ENCODE measurements at regions not wholly inside any gene's neighbourhood (a gene's known extent, or its start where the extent isn't known, plus 50 kb on each side); places are given as distances from the start of the nearest gene placed in this dataset.

- Histone ChIP-seq H3K4me2 (ENCODE audit: low read length) (no peak overlapping the region), H3K36me3 (ENCODE audit: control insufficient read depth, low read length) (no peaks in the 10 kb centered on the region), H3K4me3 (ENCODE audit: low read length) (no peak overlapping the region), H4K20me1 (ENCODE audit: control insufficient read depth, insufficient read depth, low read depth, low read length) (no peaks in the 10 kb centered on the region), H3K27ac (ENCODE audit: low read depth, low read length) (no peak overlapping the region), H3K27me3 (ENCODE audit: control insufficient read depth, low read length) (no peaks in the 10 kb centered on the region), H3F3A (ENCODE audit: control insufficient read depth, insufficient read depth) (no peaks in the 10 kb centered on the region), H3K9me2 (replicated peaks; ENCODE audit: control insufficient read depth, low read length) (no peaks in the 10 kb centered on the region), H3K4me1 (ENCODE audit: control insufficient read depth, low read length) (no peaks in the 10 kb centered on the region), H3K9me3 (ENCODE audit: control insufficient read depth, insufficient read depth, low read length) (no peaks in the 10 kb centered on the region), H3K79me2 (ENCODE audit: control insufficient read depth, low read length) (no peaks in the 10 kb centered on the region)
- TF ChIP-seq CTCF (IDR thresholded peaks at IDR 0.05; ENCODE audit: low read depth, low read length, poor library complexity, severe bottlenecking), result no peak
- no peak for TF ChIP-seq EZH2phosphoT487 (IDR thresholded peaks at IDR 0.05; ENCODE audit: borderline replicate concordance, low read length)
Observed at GRCh38 chrX:111013778-111014455, 82.1 kb upstream of the PAK3 start.

- Histone ChIP-seq H3K27me3 (ENCODE audit: control insufficient read depth, low read length) (no peaks in the 10 kb centered on the region), H3K27ac (ENCODE audit: low read depth, low read length) (no peak overlapping the region)
Observed at GRCh38 chrX:111010111-111010510, 85.9 kb upstream of the PAK3 start.

GRCh38 chrX:111009256-111009655, 86.7 kb upstream of the PAK3 start:
- TF ChIP-seq CTCF (IDR thresholded peaks at IDR 0.05; ENCODE audit: low read depth, low read length, poor library complexity, severe bottlenecking) (no peak), EZH2phosphoT487 (IDR thresholded peaks at IDR 0.05; ENCODE audit: borderline replicate concordance, low read length) (no peak)
- no peaks in the 10 kb centered on the region for H3K79me2 ChIP-seq (ENCODE audit: control insufficient read depth, low read length)
- no peaks in the 10 kb centered on the region for H3K9me3 ChIP-seq (ENCODE audit: control insufficient read depth, insufficient read depth, low read length)
- no peaks in the 10 kb centered on the region for H3F3A ChIP-seq (ENCODE audit: control insufficient read depth, insufficient read depth)
- H3K9me2 ChIP-seq (replicated peaks; ENCODE audit: control insufficient read depth, low read length), result no peaks in the 10 kb centered on the region
- no peak overlapping the region for H3K4me2 ChIP-seq (ENCODE audit: low read length)
- no peaks in the 10 kb centered on the region for H4K20me1 ChIP-seq (ENCODE audit: control insufficient read depth, insufficient read depth, low read depth, low read length)
- no peak overlapping the region for H3K4me3 ChIP-seq (ENCODE audit: low read length)
- no peaks in the 10 kb centered on the region for H3K27me3 ChIP-seq (ENCODE audit: control insufficient read depth, low read length)
- H3K36me3 ChIP-seq (ENCODE audit: control insufficient read depth, low read length), result no peaks in the 10 kb centered on the region
- H3K27ac ChIP-seq (ENCODE audit: low read depth, low read length), result no peak overlapping the region
- H3K4me1 ChIP-seq (ENCODE audit: control insufficient read depth, low read length), result no peaks in the 10 kb centered on the region

More at GRCh38 chrX:111010111-111010510, 85.9 kb upstream of the PAK3 start:
- no peaks in the 10 kb centered on the region for H3K36me3 ChIP-seq (ENCODE audit: control insufficient read depth, low read length)
- no peaks in the 10 kb centered on the region for H4K20me1 ChIP-seq (ENCODE audit: control insufficient read depth, insufficient read depth, low read depth, low read length)
- TF ChIP-seq CTCF (IDR thresholded peaks at IDR 0.05; ENCODE audit: low read depth, low read length, poor library complexity, severe bottlenecking) (no peak), EZH2phosphoT487 (IDR thresholded peaks at IDR 0.05; ENCODE audit: borderline replicate concordance, low read length) (no peak)
- no peak overlapping the region for H3K4me2 ChIP-seq (ENCODE audit: low read length)
- H3K4me1 ChIP-seq (ENCODE audit: control insufficient read depth, low read length), result no peaks in the 10 kb centered on the region
- H3K4me3 ChIP-seq (ENCODE audit: low read length), result no peak overlapping the region
- H3F3A ChIP-seq (ENCODE audit: control insufficient read depth, insufficient read depth), result no peaks in the 10 kb centered on the region
- no peaks in the 10 kb centered on the region for H3K9me2 ChIP-seq (replicated peaks; ENCODE audit: control insufficient read depth, low read length)
- no peaks in the 10 kb centered on the region for H3K79me2 ChIP-seq (ENCODE audit: control insufficient read depth, low read length)
- no peaks in the 10 kb centered on the region for H3K9me3 ChIP-seq (ENCODE audit: control insufficient read depth, insufficient read depth, low read length)

Data from DOHH2 (cell line).